ENCODE measurements at regions not wholly inside any gene's neighbourhood (a gene's known extent, or its start where the extent isn't known, plus 50 kb on each side); places are given as distances from the start of the nearest gene placed in this dataset.

- no peaks in the 10 kb centered on the region for H3K27me3 ChIP-seq
- intact Hi-C loops (cut with DNase I) = no loop called here
Measured at GRCh38 chrX:81857192-81857591, 655.3 kb downstream of the SH3BGRL start.

GRCh38 chrX:81866873-81867272, 665.0 kb downstream of the SH3BGRL start:
- Histone ChIP-seq H3K27me3 (no peaks in the 10 kb centered on the region), H3K36me3 (no peaks in the 10 kb centered on the region), H3K4me1 (no peaks in the 10 kb centered on the region), H3K27ac (no peak overlapping the region), H3K9ac (ENCODE audit: low read depth in 2 of 2, low read length in 2 of 2) (no peak overlapping the region), H3K4me3 (no peak overlapping the region), H3K9me3 (no peaks in the 10 kb centered on the region)
- intact Hi-C loops (cut with DNase I) = no loop called here
- no peak for DNase-seq
- TF ChIP-seq CTCF (IDR thresholded peaks at IDR 0.05) = no peak

More at GRCh38 chrX:81857192-81857591, 655.3 kb downstream of the SH3BGRL start:
- Histone ChIP-seq H3K4me3 (no peak overlapping the region), H3K36me3 (no peaks in the 10 kb centered on the region), H3K9ac (ENCODE audit: low read depth in 2 of 2, low read length in 2 of 2) (no peak overlapping the region), H3K4me1 (no peaks in the 10 kb centered on the region), H3K27ac (no peak overlapping the region), H3K9me3 (no peaks in the 10 kb centered on the region)
- DNase-seq = no peak
- TF ChIP-seq CTCF (IDR thresholded peaks at IDR 0.05) = no peak

GRCh38 chrX:81868979-81869378, 667.1 kb downstream of the SH3BGRL start:
- no peaks in the 10 kb centered on the region for H3K27me3 ChIP-seq
- intact Hi-C loops (cut with DNase I) = no loop called here
- H3K4me3 ChIP-seq = no peak overlapping the region
- H3K27ac ChIP-seq = no peak overlapping the region
- no peaks in the 10 kb centered on the region for H3K4me1 ChIP-seq
- no peak overlapping the region for H3K9ac ChIP-seq (ENCODE audit: low read depth in 2 of 2, low read length in 2 of 2)
- H3K36me3 ChIP-seq = no peaks in the 10 kb centered on the region
- TF ChIP-seq CTCF (IDR thresholded peaks at IDR 0.05) = no peak
- no peak for DNase-seq
- no peaks in the 10 kb centered on the region for H3K9me3 ChIP-seq

GRCh38 chrX:81874807-81875206, 672.9 kb downstream of the SH3BGRL start:
- Histone ChIP-seq H3K36me3 (no peaks in the 10 kb centered on the region), H3K4me3 (no peak overlapping the region), H3K9ac (ENCODE audit: low read depth in 2 of 2, low read length in 2 of 2) (no peak overlapping the region), H3K27ac (no peak overlapping the region), H3K27me3 (no peaks in the 10 kb centered on the region), H3K9me3 (no peaks in the 10 kb centered on the region), H3K4me1 (no peaks in the 10 kb centered on the region)
- no peak for TF ChIP-seq CTCF (IDR thresholded peaks at IDR 0.05)
- intact Hi-C loops (cut with DNase I) = no loop called here
- DNase-seq = no peak

GRCh38 chrX:81875800-81876199, 673.9 kb downstream of the SH3BGRL start:
- intact Hi-C loops (cut with DNase I) = no loop called here
- Histone ChIP-seq H3K36me3 (no peaks in the 10 kb centered on the region), H3K27ac (no peak overlapping the region), H3K9me3 (no peaks in the 10 kb centered on the region), H3K4me1 (no peaks in the 10 kb centered on the region), H3K4me3 (no peak overlapping the region), H3K27me3 (no peaks in the 10 kb centered on the region), H3K9ac (ENCODE audit: low read depth in 2 of 2, low read length in 2 of 2) (no peak overlapping the region)
- no peak for DNase-seq
- no peak for TF ChIP-seq CTCF (IDR thresholded peaks at IDR 0.05)

GRCh38 chrX:81876437-81876836, 674.5 kb downstream of the SH3BGRL start:
- Histone ChIP-seq H3K4me3 (no peak overlapping the region), H3K9ac (ENCODE audit: low read depth in 2 of 2, low read length in 2 of 2) (no peak overlapping the region), H3K4me1 (no peaks in the 10 kb centered on the region), H3K27ac (no peak overlapping the region), H3K9me3 (no peaks in the 10 kb centered on the region), H3K36me3 (no peaks in the 10 kb centered on the region), H3K27me3 (no peaks in the 10 kb centered on the region)
- no peak for DNase-seq
- TF ChIP-seq CTCF (IDR thresholded peaks at IDR 0.05) = no peak
- intact Hi-C loops (cut with DNase I) = no loop called here

All from colonic mucosa (tissue), 4 donors.